ENCODE measurements at regions not wholly inside any gene's neighbourhood (a gene's known extent, or its start where the extent isn't known, plus 50 kb on each side); places are given as distances from the start of the nearest gene placed in this dataset.

- TF ChIP-seq ZNF462 (CRISPR knock-in tag; IDR thresholded peaks at IDR 0.05) (no peak), ETS1 (IDR thresholded peaks at IDR 0.05) (no peak), STAT1 (IDR thresholded peaks at IDR 0.05; ENCODE audit: unreplicated experiment) (no peak)
Measured at GRCh38 chr14:44339862-44340261, 167.2 kb downstream of the FSCB start (continued).

GRCh38 chr14:44339231-44339630 is 167.9 kb downstream of the FSCB start:
- Histone ChIP-seq H4K20me1 (replicated peaks; ENCODE audit: insufficient read depth) (no peaks in the 10 kb centered on the region), H3K27me3 (ENCODE audit: insufficient read depth) (no peaks in the 10 kb centered on the region), H3K27ac (ENCODE audit: low read depth) (no peak overlapping the region), H3K36me3 (ENCODE audit: insufficient read depth) (no peaks in the 10 kb centered on the region), H3K4me2 (no peak overlapping the region), H3K79me2 (replicated peaks; ENCODE audit: insufficient read depth) (no peaks in the 10 kb centered on the region), H3F3A (replicated peaks; ENCODE audit: low read depth) (no peaks in the 10 kb centered on the region), H3K4me1 (ENCODE audit: insufficient read depth) (peaks cover 2% of the 10 kb centered on the region; the same call in 1 of the 2 replicates), H3K9me2 (ENCODE audit: insufficient read depth) (no peaks in the 10 kb centered on the region), H2AFZ (no peak overlapping the region), H3K4me3 (no peak overlapping the region)
- H3K27ac Mint-ChIP-seq: no peak overlapping the region
- DNase-seq (ENCODE audit: low spot score): no peak
- no peak overlapping the region for H3K4me3 Mint-ChIP-seq
- no peaks in the 10 kb centered on the region for H3K36me3 Mint-ChIP-seq (ENCODE audit: low read depth)
- peaks cover 8% of the 10 kb centered on the region for H3K4me1 Mint-ChIP-seq
- no peaks in the 10 kb centered on the region for H3K9me3 Mint-ChIP-seq
- H3K27me3 Mint-ChIP-seq (ENCODE audit: insufficient read depth, low read depth, poor library complexity): no peaks in the 10 kb centered on the region
- ATAC-seq: no peak
- TF ChIP-seq NANOG (IDR thresholded peaks at IDR 0.05; ENCODE audit: borderline replicate concordance) (no peak), POLR2AphosphoS5 (IDR thresholded peaks at IDR 0.05; ENCODE audit: low read depth) (no peak), EZH2 (IDR thresholded peaks at IDR 0.05; ENCODE audit: low read depth, unreplicated experiment) (no peak), ETS1 (IDR thresholded peaks at IDR 0.05) (no peak), ZNF114 (CRISPR knock-in tag; IDR thresholded peaks at IDR 0.05) (no peak), EZH2phosphoT487 (IDR thresholded peaks at IDR 0.05; ENCODE audit: unreplicated experiment) (no peak), REST (IDR thresholded peaks at IDR 0.05; ENCODE audit: unreplicated experiment) (no peak), STAT1 (IDR thresholded peaks at IDR 0.05; ENCODE audit: unreplicated experiment) (no peak), JUNB (IDR thresholded peaks at IDR 0.05; ENCODE audit: unreplicated experiment) (no peak), CREB1 (CRISPR knock-in tag; IDR thresholded peaks at IDR 0.05; ENCODE audit: low read depth) (no peak), ZNF331 (CRISPR knock-in tag; IDR thresholded peaks at IDR 0.05; ENCODE audit: low read depth) (no peak)

Data from GM23338 (cell line).